ENCODE measurements at regions not wholly inside any gene's neighbourhood (a gene's known extent, or its start where the extent isn't known, plus 50 kb on each side); places are given as distances from the start of the nearest gene placed in this dataset.

- peak overlapping the region; percentile 31 to 81 for H3K27ac Mint-ChIP-seq
- DNase-seq, result no peak
- no peak overlapping the region for H3K4me3 Mint-ChIP-seq
- no peaks in the 10 kb centered on the region for H3K27me3 Mint-ChIP-seq
- no peaks in the 10 kb centered on the region for H3K4me1 Mint-ChIP-seq
- H3K9me3 Mint-ChIP-seq, result peaks cover 5 to 11% of the 10 kb centered on the region in 2 donors
- peak; percentile 46 for ATAC-seq
These were observed 54.3 kb upstream of the STIM2 start for GRCh38 chr4:26806331-26806730.

- Mint-ChIP-seq H3K9me3 (peaks cover 6 to 14% of the 10 kb centered on the region in 2 donors), H3K4me1 (peaks cover 5% of the 10 kb centered on the region), H3K27ac (no peak overlapping the region), H3K27me3 (no peaks in the 10 kb centered on the region), H3K4me3 (no peak overlapping the region)
- no peak for ATAC-seq
- no peak for DNase-seq
These were observed 53.3 kb upstream of the STIM2 start for GRCh38 chr4:26807330-26807729.

- no peak for ATAC-seq
- H3K27ac Mint-ChIP-seq, result no peak overlapping the region
- no peaks in the 10 kb centered on the region for H3K27me3 Mint-ChIP-seq
- peaks cover 6 to 14% of the 10 kb centered on the region in 2 donors for H3K9me3 Mint-ChIP-seq
- H3K4me1 Mint-ChIP-seq, result peaks cover 6% of the 10 kb centered on the region
- no peak for DNase-seq
- no peak overlapping the region for H3K4me3 Mint-ChIP-seq
These were observed 50.8 kb upstream of the STIM2 start for GRCh38 chr4:26809811-26810210.

Data from stimulated activated naive CD8-positive, alpha-beta T cell treated with anti-CD3 and anti-CD28 coated beads, Interleukin-15, amount 100 ng/mL, for 72 hours (primary cell).